HG03342 (cell line): ENCODE measurements at regions not wholly inside any gene's neighbourhood (a gene's known extent, or its start where the extent isn't known, plus 50 kb on each side); places are given as distances from the start of the nearest gene placed in this dataset.
"Not testable (repeated sequence)": the region's sequence is repeated elsewhere in the genome, so short reads cannot be mapped to it uniquely, and the experiment has no call there.

Source experiments
- ATAC-seq: cut with Tn5 transposase; IDR thresholded peaks from one replicate; pipeline ENCODE4 v1.9.1; 2021; ENCODE audit warnings: mild to moderate bottlenecking, moderate library complexity; ENCODE audit not compliant: unreplicated experiment

- no peak for ATAC-seq
These were observed 147.2 kb upstream of the JUN start for GRCh38 chr1:58931024-58931423.

DNA sequence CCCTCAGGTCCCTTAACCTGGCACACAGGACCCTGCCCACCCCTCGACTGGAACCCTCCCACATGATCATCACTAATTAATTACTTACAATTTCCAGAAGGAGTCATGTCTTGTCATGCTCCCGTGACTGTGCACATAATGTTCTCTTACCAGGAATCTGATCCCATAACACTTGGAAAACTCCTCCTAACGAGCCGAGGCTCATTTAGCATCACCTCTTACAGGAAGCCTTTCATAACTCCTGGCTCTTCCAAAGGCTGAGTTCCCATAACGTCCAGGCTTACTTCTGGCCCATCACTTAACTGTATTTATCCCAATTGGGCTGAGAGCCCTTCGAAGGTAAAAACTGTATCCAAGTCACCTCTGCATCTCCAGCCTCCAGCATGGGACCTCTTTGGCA lies 147.9 kb upstream of the JUN start:
- no peak for ATAC-seq

- no peak for ATAC-seq
These were observed 149.2 kb upstream of the JUN start for GRCh38 chr1:58932859-58933598.

DNA sequence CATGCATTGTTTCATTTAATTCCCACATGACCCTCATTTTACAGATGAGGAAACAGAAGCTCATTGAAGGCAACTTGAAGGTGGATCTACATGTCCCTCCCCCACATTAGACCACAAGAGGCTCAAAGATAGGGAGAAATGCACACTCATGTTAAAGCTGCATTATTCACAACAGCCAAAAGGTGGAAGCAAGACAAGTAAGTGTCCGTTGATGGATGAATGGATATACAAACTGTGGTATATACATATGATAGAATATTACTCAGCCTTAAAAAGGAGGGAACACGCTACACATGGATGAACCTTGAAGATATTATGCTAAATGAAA lies 149.7 kb upstream of the JUN start:
- no peak for ATAC-seq

- ATAC-seq: no peak
These were observed 150.9 kb upstream of the JUN start for GRCh38 chr1:58934706-58935105.

GRCh38 chr1:58936973-58937372 lies 153.1 kb upstream of the JUN start:
- no peak for ATAC-seq

GRCh38 chr1:58939146-58939545 lies 155.3 kb upstream of the JUN start:
- ATAC-seq: no peak

GRCh38 chr1:58939666-58940370 lies 156.0 kb upstream of the JUN start:
- ATAC-seq: no peak

DNA sequence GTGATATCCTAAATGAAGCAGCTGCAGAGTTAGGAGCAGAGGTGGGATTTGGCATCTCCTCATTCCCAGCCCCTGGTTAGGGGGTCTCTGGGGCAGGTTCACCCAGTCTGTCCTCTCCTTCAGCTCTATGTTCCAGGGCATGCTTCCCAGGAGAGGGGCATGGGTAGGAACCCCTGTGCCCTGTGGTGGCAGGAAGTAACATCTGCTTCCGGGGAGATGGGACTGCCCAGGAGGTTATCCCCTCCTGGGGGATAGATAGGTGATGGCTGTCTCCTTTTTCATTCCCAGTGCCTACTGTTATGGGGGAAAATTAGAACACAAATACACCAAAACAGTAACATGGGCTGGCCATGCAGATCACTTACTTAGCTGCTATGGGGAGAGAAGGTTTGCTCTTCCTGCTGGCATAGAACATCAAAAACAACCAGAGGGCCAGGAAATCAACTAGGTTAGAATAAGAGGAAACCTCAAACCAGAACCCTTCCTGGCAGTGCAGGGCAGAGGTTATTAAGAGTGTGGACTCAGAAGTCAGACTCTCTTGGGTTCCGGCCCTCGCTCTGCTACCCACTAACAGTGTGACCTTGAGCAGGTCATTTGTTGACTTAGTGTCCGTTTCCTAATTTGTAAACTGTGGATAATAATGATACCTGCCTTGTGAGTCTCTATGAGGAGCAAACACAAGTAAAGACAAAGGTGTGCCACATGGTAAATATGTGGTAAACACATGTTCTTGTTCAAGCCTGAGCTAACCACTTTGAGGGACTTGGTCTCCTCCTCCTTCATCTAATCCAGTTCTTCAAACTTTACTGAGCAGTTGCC lies 157.8 kb upstream of the JUN start:
- ATAC-seq: no peak

- no peak for ATAC-seq
These were observed 158.9 kb upstream of the JUN start for GRCh38 chr1:58942759-58943191.

GRCh38 chr1:58943776-58944175 lies 159.9 kb upstream of the JUN start:
- no peak for ATAC-seq

DNA sequence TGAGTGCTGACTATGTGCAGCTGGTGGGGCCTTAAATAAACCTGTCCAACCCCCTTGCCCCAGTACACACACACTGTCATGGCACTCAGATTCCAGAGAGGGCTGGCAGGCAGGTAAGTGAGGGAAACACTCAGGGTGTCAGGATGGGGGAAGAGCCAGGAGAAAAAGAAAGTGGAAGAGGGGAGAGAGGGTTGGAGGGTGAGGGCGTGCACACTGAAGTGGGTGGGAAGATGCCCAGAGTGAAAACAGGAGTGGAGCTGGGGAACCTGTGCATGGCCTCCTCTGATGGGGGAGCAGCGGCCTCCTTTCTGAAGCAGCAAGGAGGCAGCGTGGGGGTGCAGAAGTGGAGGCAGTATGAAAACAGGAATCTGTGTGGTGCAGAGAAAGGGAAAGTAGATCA lies 160.6 kb upstream of the JUN start:
- ATAC-seq: no peak

GRCh38 chr1:58946390-58946789 lies 162.5 kb upstream of the JUN start:
- no peak for ATAC-seq

DNA sequence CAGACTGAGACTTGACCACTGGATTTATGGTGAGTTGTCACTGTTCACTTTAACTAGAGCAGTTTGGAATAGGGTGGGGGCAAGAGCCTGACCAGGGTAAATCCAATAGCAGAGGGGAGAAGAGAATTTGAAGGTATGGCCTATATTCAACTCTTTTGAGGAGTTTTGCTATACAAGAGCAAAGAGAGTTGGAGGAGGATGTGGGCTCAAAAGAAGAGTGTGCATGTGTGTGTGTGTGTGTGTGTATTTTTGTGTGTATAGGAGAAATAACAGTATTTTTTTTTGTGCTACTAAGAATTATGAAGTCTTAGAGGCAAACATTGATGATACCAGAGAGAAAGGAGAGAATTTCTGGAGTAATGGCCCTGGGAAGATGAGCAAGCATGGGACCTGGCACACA lies 164.8 kb upstream of the JUN start:
- ATAC-seq: no peak

DNA sequence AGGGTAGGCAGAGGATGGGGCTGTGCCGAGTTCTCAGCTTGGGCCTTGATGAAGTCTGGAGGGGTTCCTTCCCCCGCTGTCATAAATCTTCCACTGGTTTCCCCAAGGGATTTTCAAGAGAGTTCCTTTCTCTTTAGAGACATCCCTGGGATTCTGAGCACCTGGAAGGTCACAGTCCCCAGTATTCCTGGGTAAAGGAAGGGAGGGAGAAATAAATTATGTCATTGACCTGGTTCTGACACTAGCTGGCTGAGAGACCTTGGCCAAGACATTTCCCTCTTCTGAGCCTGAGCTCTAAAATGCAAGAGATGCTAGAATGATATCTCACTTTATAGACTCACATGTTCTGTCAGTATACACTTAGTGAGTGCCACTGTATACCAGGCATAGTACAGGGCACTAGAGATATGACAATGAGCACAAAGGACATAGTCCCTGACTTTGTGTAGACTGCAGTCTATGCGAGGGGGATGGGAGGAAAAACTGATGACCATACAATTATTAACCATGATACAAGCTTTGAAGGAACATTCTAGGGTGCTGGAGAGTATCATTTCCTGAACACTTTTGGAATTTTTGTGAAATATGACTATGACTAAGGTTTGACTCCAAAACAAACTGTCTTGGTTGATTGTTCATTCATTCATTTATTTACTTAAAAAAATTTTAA lies 165.8 kb upstream of the JUN start:
- ATAC-seq: no peak

DNA sequence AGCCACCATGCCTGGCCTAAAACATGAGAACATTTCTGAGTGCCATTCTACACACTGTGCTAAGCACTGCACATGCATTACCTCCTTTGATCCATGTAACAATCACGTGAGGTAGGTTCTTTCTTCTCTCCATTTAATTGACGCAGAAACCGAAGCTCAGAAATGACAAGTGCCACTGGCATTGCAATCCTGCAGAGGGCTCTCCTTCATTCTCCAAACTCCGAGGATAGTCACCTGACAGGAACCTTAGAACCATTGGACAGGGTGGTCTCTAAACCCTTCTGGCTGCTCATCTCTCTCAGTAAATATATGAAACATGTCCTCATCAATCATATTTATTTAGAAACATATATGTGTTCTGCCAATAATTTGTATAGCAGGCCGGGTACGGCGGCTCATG lies 167.1 kb upstream of the JUN start:
- ATAC-seq: no peak

- not testable (repeated sequence) for ATAC-seq
These were observed 170.1 kb upstream of the JUN start for GRCh38 chr1:58953951-58954350.

DNA sequence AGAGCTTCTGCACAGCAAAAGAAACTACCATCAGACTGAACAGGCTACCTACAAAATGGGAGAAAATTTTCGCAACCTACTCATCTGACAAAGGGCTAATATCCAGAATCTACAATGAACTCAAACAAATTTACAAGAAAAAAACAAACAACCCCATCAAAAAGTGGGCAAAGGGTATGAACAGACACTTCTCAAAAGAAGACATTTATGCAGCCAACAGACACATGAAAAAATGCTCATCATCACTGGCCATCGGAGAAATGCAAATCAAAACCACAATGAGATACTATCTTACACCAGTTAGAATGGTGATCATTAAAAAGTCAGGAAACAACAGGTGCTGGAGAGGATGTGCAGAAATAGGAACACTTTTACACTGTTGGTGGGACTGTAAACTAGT lies 179.4 kb upstream of the JUN start:
- not testable (repeated sequence) for ATAC-seq

- no peak for ATAC-seq
These were observed 180.6 kb upstream of the JUN start for GRCh38 chr1:58964428-58964827.

- ATAC-seq: no peak
These were observed 181.0 kb upstream of the JUN start for GRCh38 chr1:58964880-58965279.
